ENCODE measurements at regions not wholly inside any gene's neighbourhood (a gene's known extent, or its start where the extent isn't known, plus 50 kb on each side); places are given as distances from the start of the nearest gene placed in this dataset.

- Mint-ChIP-seq H3K9me3 (peaks cover 0 to 4% (median 0%) of the 10 kb centered on the region in 7 donors), H3K4me1 (no peaks in the 10 kb centered on the region), H3K36me3 (no peaks in the 10 kb centered on the region), H3K4me3 (no peak overlapping the region), H3K27me3 (peaks cover 0 to 18% (median 17%) of the 10 kb centered on the region in 3 donors), H3K27ac (no peak overlapping the region)
- DNase-seq (no peak), ATAC-seq (ENCODE audit: low read depth in 2 of 2) (no peak)
Observed at GRCh38 chr4:114062499-114062898, 83.1 kb upstream of the ARSJ start.

- Mint-ChIP-seq H3K4me1 (no peaks in the 10 kb centered on the region), H3K36me3 (no peaks in the 10 kb centered on the region), H3K4me3 (no peak overlapping the region), H3K9me3 (no peaks in the 10 kb centered on the region), H3K27me3 (peaks cover 14 to 32% (median 27%) of the 10 kb centered on the region in 3 donors), H3K27ac (no peak overlapping the region)
- ATAC-seq (ENCODE audit: low read depth in 2 of 2) (no peak), DNase-seq (no peak)
Observed at GRCh38 chr4:114072781-114073180, 93.3 kb upstream of the ARSJ start.

GRCh38 chr4:114076899-114077570, 97.6 kb upstream of the ARSJ start:
- DNase-seq = no peak
- no peaks in the 10 kb centered on the region for H3K9me3 Mint-ChIP-seq

GRCh38 chr4:114077610-114078009, 98.2 kb upstream of the ARSJ start:
- Mint-ChIP-seq H3K4me1 (no peaks in the 10 kb centered on the region), H3K9me3 (peaks cover 0 to 2% (median 0%) of the 10 kb centered on the region in 7 donors), H3K27ac (no peak overlapping the region), H3K4me3 (no peak overlapping the region), H3K27me3 (peaks cover 3 to 23% (median 7%) of the 10 kb centered on the region in 3 donors), H3K36me3 (no peaks in the 10 kb centered on the region)
- DNase-seq (no peak), ATAC-seq (ENCODE audit: low read depth in 2 of 2) (no peak)

More at GRCh38 chr4:114076899-114077570, 97.6 kb upstream of the ARSJ start:
- H3K4me1 Mint-ChIP-seq = no peaks in the 10 kb centered on the region
- H3K27me3 Mint-ChIP-seq = peaks cover 5 to 19% (median 11%) of the 10 kb centered on the region in 3 donors
- H3K36me3 Mint-ChIP-seq = no peaks in the 10 kb centered on the region
- no peak overlapping the region for H3K27ac Mint-ChIP-seq
- ATAC-seq (ENCODE audit: low read depth in 2 of 2) = no peak
- H3K4me3 Mint-ChIP-seq = no peak overlapping the region

- peaks cover 0 to 2% (median 0%) of the 10 kb centered on the region in 7 donors for H3K9me3 Mint-ChIP-seq
- no peak overlapping the region for H3K4me3 Mint-ChIP-seq
- DNase-seq (no peak), ATAC-seq (ENCODE audit: low read depth in 2 of 2) (no peak)
- peaks cover 9 to 26% (median 12%) of the 10 kb centered on the region in 3 donors for H3K27me3 Mint-ChIP-seq
- no peaks in the 10 kb centered on the region for H3K4me1 Mint-ChIP-seq
- H3K27ac Mint-ChIP-seq = no peak overlapping the region
- no peaks in the 10 kb centered on the region for H3K36me3 Mint-ChIP-seq
Observed at GRCh38 chr4:114078636-114079035, 99.2 kb upstream of the ARSJ start.

- no peak overlapping the region for H3K4me3 Mint-ChIP-seq
- DNase-seq (no peak), ATAC-seq (ENCODE audit: low read depth in 2 of 2) (no peak)
- H3K27me3 Mint-ChIP-seq = peaks cover 7 to 15% (median 14%) of the 10 kb centered on the region in 3 donors
- peaks cover 0 to 2% (median 0%) of the 10 kb centered on the region in 7 donors for H3K9me3 Mint-ChIP-seq
- no peaks in the 10 kb centered on the region for H3K36me3 Mint-ChIP-seq
- no peaks in the 10 kb centered on the region for H3K4me1 Mint-ChIP-seq
- peak overlapping the region in 1 of 6 donors; percentile 77 for H3K27ac Mint-ChIP-seq
Observed at GRCh38 chr4:114081783-114082182, 102.3 kb upstream of the ARSJ start.

GRCh38 chr4:114082348-114082747, 102.9 kb upstream of the ARSJ start:
- Mint-ChIP-seq H3K4me3 (no peak overlapping the region), H3K27me3 (peaks cover 7 to 15% (median 14%) of the 10 kb centered on the region in 3 donors)
- ATAC-seq (ENCODE audit: low read depth in 2 of 2) = no peak

GRCh38 chr4:114085611-114086345, 106.3 kb upstream of the ARSJ start:
- peaks cover 0 to 4% of the 10 kb centered on the region in 2 donors for H3K36me3 Mint-ChIP-seq
- DNase-seq (no peak), ATAC-seq (ENCODE audit: low read depth in 2 of 2) (no peak)
- no peaks in the 10 kb centered on the region for H3K4me1 Mint-ChIP-seq
- H3K4me3 Mint-ChIP-seq = no peak overlapping the region
- peaks cover 0 to 20% (median 9%) of the 10 kb centered on the region in 7 donors for H3K9me3 Mint-ChIP-seq
- H3K27me3 Mint-ChIP-seq = peaks cover 7 to 15% (median 14%) of the 10 kb centered on the region in 3 donors
- no peak overlapping the region for H3K27ac Mint-ChIP-seq

More at GRCh38 chr4:114082348-114082747, 102.9 kb upstream of the ARSJ start:
- H3K4me1 Mint-ChIP-seq = no peaks in the 10 kb centered on the region
- H3K9me3 Mint-ChIP-seq = peaks cover 0 to 2% (median 0%) of the 10 kb centered on the region in 7 donors
- DNase-seq = no peak
- no peak overlapping the region for H3K27ac Mint-ChIP-seq
- H3K36me3 Mint-ChIP-seq = no peaks in the 10 kb centered on the region

GRCh38 chr4:114087596-114088230, 108.3 kb upstream of the ARSJ start:
- H3K4me1 Mint-ChIP-seq = no peaks in the 10 kb centered on the region
- peaks cover 0 to 4% of the 10 kb centered on the region in 2 donors for H3K36me3 Mint-ChIP-seq
- H3K27ac Mint-ChIP-seq = no peak overlapping the region
- no peak for ATAC-seq (ENCODE audit: low read depth in 2 of 2)
- peaks cover 7 to 10% (median 9%) of the 10 kb centered on the region in 3 donors for H3K27me3 Mint-ChIP-seq
- peaks cover 0 to 20% (median 8%) of the 10 kb centered on the region in 7 donors for H3K9me3 Mint-ChIP-seq
- no peak for DNase-seq
- H3K4me3 Mint-ChIP-seq = no peak overlapping the region

GRCh38 chr4:114088481-114088880, 109.0 kb upstream of the ARSJ start:
- H3K27ac Mint-ChIP-seq = no peak overlapping the region
- no peaks in the 10 kb centered on the region for H3K4me1 Mint-ChIP-seq
- peaks cover 0 to 5% (median 2%) of the 10 kb centered on the region in 3 donors for H3K27me3 Mint-ChIP-seq
- no peak for DNase-seq
- ATAC-seq (ENCODE audit: low read depth in 2 of 2) = no peak
- H3K4me3 Mint-ChIP-seq = no peak overlapping the region
- H3K9me3 Mint-ChIP-seq = peaks cover 0 to 20% (median 8%) of the 10 kb centered on the region in 7 donors
- H3K36me3 Mint-ChIP-seq = peaks cover 0 to 4% of the 10 kb centered on the region in 2 donors

GRCh38 chr4:114091546-114091945, 112.1 kb upstream of the ARSJ start:
- H3K4me3 Mint-ChIP-seq = no peak overlapping the region
- H3K9me3 Mint-ChIP-seq = peaks cover 0 to 20% (median 8%) of the 10 kb centered on the region in 7 donors
- DNase-seq (no peak), ATAC-seq (ENCODE audit: low read depth in 2 of 2) (no peak)
- peaks cover 0 to 4% of the 10 kb centered on the region in 2 donors for H3K36me3 Mint-ChIP-seq
- no peak overlapping the region for H3K27ac Mint-ChIP-seq
- no peaks in the 10 kb centered on the region for H3K4me1 Mint-ChIP-seq
- no peaks in the 10 kb centered on the region for H3K27me3 Mint-ChIP-seq

GRCh38 chr4:114093221-114093715, 113.8 kb upstream of the ARSJ start:
- DNase-seq (no peak), ATAC-seq (ENCODE audit: low read depth in 2 of 2) (no peak)
- H3K27ac Mint-ChIP-seq = no peak overlapping the region
- H3K36me3 Mint-ChIP-seq = peaks cover 0 to 4% of the 10 kb centered on the region in 2 donors
- H3K27me3 Mint-ChIP-seq = no peaks in the 10 kb centered on the region
- no peak overlapping the region for H3K4me3 Mint-ChIP-seq
- H3K9me3 Mint-ChIP-seq = peaks cover 0 to 20% (median 8%) of the 10 kb centered on the region in 7 donors
- H3K4me1 Mint-ChIP-seq = no peaks in the 10 kb centered on the region

- Mint-ChIP-seq H3K4me3 (no peak overlapping the region), H3K4me1 (no peaks in the 10 kb centered on the region), H3K27me3 (peaks cover 4 to 15% (median 6%) of the 10 kb centered on the region in 3 donors), H3K36me3 (no peaks in the 10 kb centered on the region), H3K27ac (no peak overlapping the region), H3K9me3 (no peaks in the 10 kb centered on the region)
- no peak for ATAC-seq (ENCODE audit: low read depth in 2 of 2)
- DNase-seq = no peak
Observed at GRCh38 chr4:114100288-114101031, 121.0 kb upstream of the ARSJ start.
